Activated T-helper 2 cell treated with anti-CD3 and anti-CD28 coated beads, Interferon-gamma antibody, Interleukin-2, Interleukin-4, amounts not matched to agents 10 μg/mL and 5 μg/mL and 100 μg/mL, durations not matched to agents 14 hours and 24 hours and 36 hours (primary cell): ENCODE measurements at regions not wholly inside any gene's neighbourhood (a gene's known extent, or its start where the extent isn't known, plus 50 kb on each side); places are given as distances from the start of the nearest gene placed in this dataset.
"Not testable (repeated sequence)": the region's sequence is repeated elsewhere in the genome, so short reads cannot be mapped to it uniquely, and the experiment has no call there.

Experiments used
- DNase-seq: peaks from one replicate; pipeline ENCODE4 v3.0.0; 2021; ENCODE audit warnings: low spot score
- H3K27ac Mint-ChIP-seq: one replicate; pipeline ENCODE4 v1.8.0; 2021; ENCODE audit warnings: mixed read lengths
- H3K27me3 Mint-ChIP-seq: one replicate; pipeline ENCODE4 v1.8.0; 2021; ENCODE audit warnings: low read depth, mixed read lengths
- H3K36me3 Mint-ChIP-seq: one replicate; pipeline ENCODE4 v1.8.0; 2021; ENCODE audit warnings: low read depth, mixed read lengths
- H3K4me1 Mint-ChIP-seq: one replicate; pipeline ENCODE4 v1.8.0; 2021; ENCODE audit warnings: low read depth, mixed read lengths
- H3K4me3 Mint-ChIP-seq: one replicate; pipeline ENCODE4 v1.8.0; 2021; ENCODE audit warnings: low read depth, mild to moderate bottlenecking, moderate library complexity, mixed read lengths
- H3K9me3 Mint-ChIP-seq: one replicate; pipeline ENCODE4 v1.8.0; 2021; ENCODE audit warnings: mixed read lengths
- intact Hi-C: fragments of 100-400 bp; cut with micrococcal nuclease; formaldehyde crosslinking; loops from one replicate; pipeline ENCODE4 v1.15.1; 2023

GRCh38 chr11:37263467-37263866 lies 665.4 kb upstream of the RAG2 start:
- H3K4me1 Mint-ChIP-seq, intact Hi-C loops, DNase-seq: not testable (repeated sequence)

GRCh38 chr11:37259734-37260133 lies 661.7 kb upstream of the RAG2 start:
- Mint-ChIP-seq H3K27ac (no peak overlapping the region), H3K4me3 (no peak overlapping the region), H3K27me3 (no peaks in the 10 kb centered on the region), H3K9me3 (peaks cover 30% of the 10 kb centered on the region), H3K36me3 (no peaks in the 10 kb centered on the region), H3K4me1 (no peaks in the 10 kb centered on the region)
- intact Hi-C loops: no loop called here
- no peak for DNase-seq

More at GRCh38 chr11:37263467-37263866, 665.4 kb upstream of the RAG2 start:
- H3K4me3 Mint-ChIP-seq, H3K27ac Mint-ChIP-seq, H3K36me3 Mint-ChIP-seq, H3K27me3 Mint-ChIP-seq: not testable (repeated sequence)
- peaks cover 30% of the 10 kb centered on the region for H3K9me3 Mint-ChIP-seq

- no peak overlapping the region for H3K27ac Mint-ChIP-seq
- H3K4me1 Mint-ChIP-seq: no peaks in the 10 kb centered on the region
- H3K36me3 Mint-ChIP-seq: no peaks in the 10 kb centered on the region
- intact Hi-C loops: no loop called here
- H3K4me3 Mint-ChIP-seq: no peak overlapping the region
- no peak for DNase-seq
- H3K9me3 Mint-ChIP-seq: peaks cover 35% of the 10 kb centered on the region
- H3K27me3 Mint-ChIP-seq: no peaks in the 10 kb centered on the region
Observed at GRCh38 chr11:37248145-37248544, 650.1 kb upstream of the RAG2 start.

- H3K36me3 Mint-ChIP-seq, H3K4me3 Mint-ChIP-seq, DNase-seq, H3K4me1 Mint-ChIP-seq, H3K27me3 Mint-ChIP-seq, H3K27ac Mint-ChIP-seq, intact Hi-C loops: not testable (repeated sequence)
- peaks cover 29% of the 10 kb centered on the region for H3K9me3 Mint-ChIP-seq
Observed at GRCh38 chr11:37246092-37246491, 648.1 kb upstream of the RAG2 start.

GRCh38 chr11:37230865-37231264 lies 632.8 kb upstream of the RAG2 start:
- no peak for DNase-seq
- H3K4me1 Mint-ChIP-seq: no peaks in the 10 kb centered on the region
- H3K36me3 Mint-ChIP-seq: no peaks in the 10 kb centered on the region
- intact Hi-C loops: no loop called here
- H3K27ac Mint-ChIP-seq: no peak overlapping the region
- H3K9me3 Mint-ChIP-seq: peaks cover 33% of the 10 kb centered on the region
- H3K4me3 Mint-ChIP-seq: no peak overlapping the region
- H3K27me3 Mint-ChIP-seq: no peaks in the 10 kb centered on the region

GRCh38 chr11:37223962-37224361 lies 625.9 kb upstream of the RAG2 start:
- Mint-ChIP-seq H3K4me1 (no peaks in the 10 kb centered on the region), H3K4me3 (no peak overlapping the region), H3K27me3 (no peaks in the 10 kb centered on the region), H3K9me3 (peaks cover 29% of the 10 kb centered on the region), H3K27ac (no peak overlapping the region), H3K36me3 (no peaks in the 10 kb centered on the region)
- intact Hi-C loops: no loop called here
- no peak for DNase-seq

DNA sequence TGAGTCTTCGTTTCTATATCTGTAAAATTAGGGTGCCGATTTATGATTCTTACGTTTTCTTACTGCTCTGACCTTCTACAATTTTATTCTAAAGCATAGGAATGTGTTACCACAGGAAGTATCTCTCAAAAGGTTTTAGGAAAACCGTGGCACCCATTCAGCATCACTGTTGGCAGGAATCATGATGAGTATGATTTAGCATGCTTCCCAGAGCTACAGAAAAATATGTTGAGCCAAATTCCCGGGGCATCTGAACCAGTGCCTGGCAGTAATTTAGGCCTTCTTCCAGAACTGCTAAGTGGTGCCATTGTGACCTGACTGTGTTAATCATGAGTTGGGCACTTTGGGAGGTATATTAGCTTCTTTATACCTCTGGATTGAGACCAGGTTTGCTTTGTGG lies 605.0 kb upstream of the RAG2 start:
- H3K27me3 Mint-ChIP-seq: no peaks in the 10 kb centered on the region
- H3K4me3 Mint-ChIP-seq: no peak overlapping the region
- intact Hi-C loops: no loop called here
- no peaks in the 10 kb centered on the region for H3K36me3 Mint-ChIP-seq
- peaks cover 36% of the 10 kb centered on the region for H3K9me3 Mint-ChIP-seq
- no peaks in the 10 kb centered on the region for H3K4me1 Mint-ChIP-seq
- no peak overlapping the region for H3K27ac Mint-ChIP-seq
- no peak for DNase-seq

- H3K4me3 Mint-ChIP-seq: no peak overlapping the region
- intact Hi-C loops: no loop called here
- H3K27me3 Mint-ChIP-seq: no peaks in the 10 kb centered on the region
- H3K9me3 Mint-ChIP-seq: peaks cover 32% of the 10 kb centered on the region
- H3K27ac Mint-ChIP-seq: no peak overlapping the region
- no peaks in the 10 kb centered on the region for H3K4me1 Mint-ChIP-seq
- no peaks in the 10 kb centered on the region for H3K36me3 Mint-ChIP-seq
- no peak for DNase-seq
Observed at GRCh38 chr11:37199082-37199481, 601.0 kb upstream of the RAG2 start.

- Mint-ChIP-seq H3K27ac (no peak overlapping the region), H3K4me1 (no peaks in the 10 kb centered on the region), H3K4me3 (no peak overlapping the region), H3K27me3 (no peaks in the 10 kb centered on the region), H3K9me3 (peaks cover 12% of the 10 kb centered on the region), H3K36me3 (no peaks in the 10 kb centered on the region)
- no peak for DNase-seq
- intact Hi-C loops: no loop called here
Observed at GRCh38 chr11:37184326-37184725, 586.3 kb upstream of the RAG2 start.

- DNase-seq: no peak
- Mint-ChIP-seq H3K4me3 (no peak overlapping the region), H3K4me1 (no peaks in the 10 kb centered on the region), H3K9me3 (peaks cover 11% of the 10 kb centered on the region), H3K27ac (no peak overlapping the region), H3K36me3 (no peaks in the 10 kb centered on the region), H3K27me3 (no peaks in the 10 kb centered on the region)
- intact Hi-C loops: no loop called here
Observed at GRCh38 chr11:37182031-37182430, 584.0 kb upstream of the RAG2 start.

DNA sequence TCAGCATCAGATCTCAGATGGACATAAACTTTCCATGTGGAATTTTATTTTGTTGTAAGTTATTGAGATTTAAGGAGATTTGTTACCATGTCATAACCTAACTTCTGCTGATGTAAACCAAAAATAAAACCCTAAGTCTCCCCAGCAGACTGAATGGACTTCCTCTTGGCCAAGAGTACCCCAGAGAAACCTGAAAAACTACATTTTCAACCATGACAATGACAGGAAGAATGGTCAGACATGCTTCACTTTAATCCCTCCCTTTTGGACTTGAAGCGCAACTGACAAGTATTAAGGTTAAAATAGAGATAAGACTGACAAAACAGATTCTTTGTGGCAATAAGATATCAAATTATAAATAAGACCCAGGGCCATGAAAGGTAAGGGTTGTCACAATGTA lies 579.7 kb upstream of the RAG2 start:
- Mint-ChIP-seq H3K36me3 (no peaks in the 10 kb centered on the region), H3K4me3 (no peak overlapping the region), H3K27me3 (no peaks in the 10 kb centered on the region), H3K4me1 (no peaks in the 10 kb centered on the region), H3K27ac (no peak overlapping the region), H3K9me3 (peaks cover 8% of the 10 kb centered on the region)
- intact Hi-C loops: no loop called here
- DNase-seq: no peak

- Mint-ChIP-seq H3K4me3 (no peak overlapping the region), H3K9me3 (peaks cover 12% of the 10 kb centered on the region), H3K4me1 (no peaks in the 10 kb centered on the region), H3K27me3 (no peaks in the 10 kb centered on the region), H3K36me3 (no peaks in the 10 kb centered on the region), H3K27ac (no peak overlapping the region)
- DNase-seq: no peak
- intact Hi-C loops: no loop called here
Observed at GRCh38 chr11:37171451-37171850, 573.4 kb upstream of the RAG2 start.

DNA sequence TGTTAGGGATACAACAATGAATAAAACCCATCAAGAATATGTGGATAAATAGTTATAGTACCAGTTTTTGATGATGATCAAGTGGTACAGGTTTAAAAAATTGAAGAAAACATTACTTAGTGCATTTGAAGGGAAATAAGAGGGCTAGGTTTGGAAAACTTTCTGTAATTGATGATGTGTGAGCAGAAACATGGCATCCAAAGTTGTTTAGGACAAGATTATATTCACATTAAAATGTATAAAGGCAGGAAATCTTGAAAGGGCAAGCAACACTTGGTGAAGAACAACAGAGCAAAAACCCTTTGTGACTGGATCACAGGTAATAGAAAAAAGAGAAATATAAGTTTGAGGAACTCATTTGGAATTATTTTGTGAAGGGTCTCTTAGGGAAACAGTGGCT lies 572.3 kb upstream of the RAG2 start:
- Mint-ChIP-seq H3K27me3 (no peaks in the 10 kb centered on the region), H3K9me3 (peaks cover 12% of the 10 kb centered on the region), H3K4me3 (no peak overlapping the region), H3K27ac (no peak overlapping the region), H3K4me1 (no peaks in the 10 kb centered on the region), H3K36me3 (no peaks in the 10 kb centered on the region)
- DNase-seq: no peak
- intact Hi-C loops: no loop called here

DNA sequence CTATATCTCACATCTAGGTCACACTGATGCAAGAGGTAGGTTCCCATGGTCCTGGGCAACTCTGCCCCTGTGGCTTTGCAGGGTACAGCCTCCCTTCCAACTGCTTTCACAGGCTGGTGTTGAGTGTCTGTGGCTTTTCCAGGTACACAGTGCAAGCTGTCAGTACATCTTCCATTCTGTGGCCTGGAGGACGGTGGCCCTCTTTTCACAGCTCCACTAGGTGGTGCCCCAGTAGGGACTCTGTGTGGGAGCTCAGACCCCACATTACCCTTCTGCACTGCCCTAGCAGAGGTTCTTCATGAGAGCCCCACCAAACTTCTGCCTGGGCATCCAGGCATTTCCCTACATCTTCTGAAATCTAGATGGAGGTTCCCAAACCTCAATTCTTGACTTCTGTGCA lies 547.4 kb upstream of the RAG2 start:
- DNase-seq, H3K36me3 Mint-ChIP-seq, H3K27ac Mint-ChIP-seq, H3K4me3 Mint-ChIP-seq, H3K4me1 Mint-ChIP-seq, intact Hi-C loops, H3K27me3 Mint-ChIP-seq: not testable (repeated sequence)
- H3K9me3 Mint-ChIP-seq: peaks cover 39% of the 10 kb centered on the region
